CD4-positive, alpha-beta T cell (primary cell): ENCODE measurements at regions not wholly inside any gene's neighbourhood (a gene's known extent, or its start where the extent isn't known, plus 50 kb on each side); places are given as distances from the start of the nearest gene placed in this dataset.
"Not testable (repeated sequence)": the region's sequence is repeated elsewhere in the genome, so short reads cannot be mapped to it uniquely, and the experiment has no call there.

ENCODE experiments used
- ATAC-seq: fragments of 200-7000 bp; cut with Tn5 transposase; one replicate; pipeline ENCODE4 v1.10.0; 2022; ENCODE audit warnings: mild to moderate bottlenecking; ENCODE audit not compliant: poor library complexity
- CTCF ChIA-PET: fragments of 350-600 bp; sonication (Branson Sonifier 250); formaldehyde crosslinking; loops from one replicate; lab custom pipeline; 2021; ENCODE audit warnings: antibody characterized with exemption, inconsistent platforms; lab: Charles Lee
- POLR2A ChIA-PET: fragments of 350-600 bp; sonication (Branson Sonifier 250); formaldehyde crosslinking; loops from one replicate; lab custom pipeline; 2021; ENCODE audit warnings: antibody characterized with exemption, inconsistent platforms; lab: Charles Lee
- DNase-seq, 14 experiments: peaks; one replicate each; pipeline ENCODE4 v3.0.0-alpha.2; 2013 to 2020; ENCODE audit warnings: mixed read lengths in 2 of 14
- H3K27ac ChIP-seq, 2 donors: one replicate each; pipeline versions ENCODE4 v1.5.1 to v1.7.0; 2013; ENCODE audit warnings: low read length in 2 of 2, low read depth in 1 of 2, mild to moderate bottlenecking in 1 of 2
- H3K27me3 ChIP-seq, 2 experiments: 1 replicate in 1 of 2; 2 replicates in 1 of 2; pipeline versions ENCODE4 v1.6.1 to v1.7.0; 2013; ENCODE audit warnings: low read length in 2 of 2, control low read depth in 1 of 2, mild to moderate bottlenecking in 1 of 2, moderate library complexity in 1 of 2; ENCODE audit not compliant: insufficient read depth in 2 of 2, control insufficient read depth in 1 of 2
- H3K36me3 ChIP-seq: one replicate; pipeline ENCODE4 v1.6.1; 2013; ENCODE audit warnings: low read length, control low read depth; ENCODE audit not compliant: insufficient read depth
- H3K4me1 ChIP-seq: one replicate; pipeline ENCODE4 v1.6.1; 2013; ENCODE audit warnings: low read length, control low read depth; ENCODE audit not compliant: insufficient read depth
- H3K4me3 ChIP-seq: one replicate; pipeline ENCODE4 v1.5.1; 2013; ENCODE audit warnings: mild to moderate bottlenecking, low read length, moderate library complexity
- H3K9me3 ChIP-seq, 2 experiments: 1 replicate in 1 of 2; 2 replicates in 1 of 2; pipeline versions ENCODE4 v1.6.1 to v1.7.0; 2013; ENCODE audit warnings: low read length in 2 of 2, mild to moderate bottlenecking in 2 of 2, control low read depth in 1 of 2, moderate library complexity in 1 of 2; ENCODE audit not compliant: control insufficient read depth in 1 of 2, insufficient read depth in 1 of 2
- H3K27ac Mint-ChIP-seq: one replicate; pipeline ENCODE4 v1.8.0; 2020; ENCODE audit warnings: mixed read lengths
- H3K27me3 Mint-ChIP-seq: one replicate; pipeline ENCODE4 v1.8.0; 2021; ENCODE audit warnings: mixed read lengths
- H3K36me3 Mint-ChIP-seq: one replicate; pipeline ENCODE4 v1.8.0; 2021; ENCODE audit warnings: low read depth, mixed read lengths
- H3K4me1 Mint-ChIP-seq: one replicate; pipeline ENCODE4 v1.8.0; 2021; ENCODE audit warnings: low read depth, mixed read lengths
- H3K4me3 Mint-ChIP-seq: one replicate; pipeline ENCODE4 v1.8.0; 2020; ENCODE audit warnings: mild to moderate bottlenecking, mixed read lengths
- H3K9me3 Mint-ChIP-seq: one replicate; pipeline ENCODE4 v1.8.0; 2020; ENCODE audit warnings: mixed read lengths
- intact Hi-C, 2 experiments: fragments of 100-400 bp; cut with DNase I in 1 of 2; cut with micrococcal nuclease in 1 of 2; formaldehyde crosslinking; loops; one replicate each; pipeline versions ENCODE4 v1.15.1 to v1.9.0; 2023 to 2025; cut with DNase I, micrococcal nuclease
- TF ChIP-seq, protein P1 (sequence below): fragments of 200-600 bp; IDR thresholded peaks from one replicate; pipeline ENCODE4 v1.8.0; 2022; ENCODE audit warnings: antibody characterized with exemption, mild to moderate bottlenecking

DNA sequence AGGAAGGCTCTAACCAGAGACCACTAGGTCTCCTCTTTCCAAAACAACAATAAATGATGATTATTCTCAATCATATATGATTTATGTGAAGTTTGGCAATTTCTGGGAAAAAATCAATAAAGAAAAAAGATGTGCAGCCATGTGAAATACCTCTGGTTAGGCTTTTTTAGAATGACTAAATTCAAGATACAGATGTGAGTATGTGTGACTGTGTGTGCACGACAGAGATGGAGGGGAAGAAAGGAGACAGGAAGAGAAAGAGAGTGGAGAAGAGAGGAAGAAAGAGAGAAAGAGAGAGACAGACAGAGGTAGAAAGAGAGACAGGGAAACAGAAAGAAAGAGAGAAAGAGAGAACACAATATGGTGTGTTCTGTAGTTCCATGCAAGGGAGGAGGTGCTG is 558.6 kb upstream of the CDH5 start:
- Histone ChIP-seq H3K4me3 (no peak overlapping the region), H3K36me3 (no peaks in the 10 kb centered on the region), H3K9me3 (no peaks in the 10 kb centered on the region), H3K27ac (no peak overlapping the region), H3K27me3 (no peaks in the 10 kb centered on the region), H3K4me1 (no peaks in the 10 kb centered on the region)
- H3K27me3 Mint-ChIP-seq = peaks cover 5% of the 10 kb centered on the region
- POLR2A ChIA-PET = no interaction called here
- intact Hi-C loops = no loop called here
- no peaks in the 10 kb centered on the region for H3K4me1 Mint-ChIP-seq
- no peak for ATAC-seq
- no peaks in the 10 kb centered on the region for H3K9me3 Mint-ChIP-seq
- H3K36me3 Mint-ChIP-seq = no peaks in the 10 kb centered on the region
- no peak overlapping the region for H3K27ac Mint-ChIP-seq
- TF ChIP-seq, protein P1, sequence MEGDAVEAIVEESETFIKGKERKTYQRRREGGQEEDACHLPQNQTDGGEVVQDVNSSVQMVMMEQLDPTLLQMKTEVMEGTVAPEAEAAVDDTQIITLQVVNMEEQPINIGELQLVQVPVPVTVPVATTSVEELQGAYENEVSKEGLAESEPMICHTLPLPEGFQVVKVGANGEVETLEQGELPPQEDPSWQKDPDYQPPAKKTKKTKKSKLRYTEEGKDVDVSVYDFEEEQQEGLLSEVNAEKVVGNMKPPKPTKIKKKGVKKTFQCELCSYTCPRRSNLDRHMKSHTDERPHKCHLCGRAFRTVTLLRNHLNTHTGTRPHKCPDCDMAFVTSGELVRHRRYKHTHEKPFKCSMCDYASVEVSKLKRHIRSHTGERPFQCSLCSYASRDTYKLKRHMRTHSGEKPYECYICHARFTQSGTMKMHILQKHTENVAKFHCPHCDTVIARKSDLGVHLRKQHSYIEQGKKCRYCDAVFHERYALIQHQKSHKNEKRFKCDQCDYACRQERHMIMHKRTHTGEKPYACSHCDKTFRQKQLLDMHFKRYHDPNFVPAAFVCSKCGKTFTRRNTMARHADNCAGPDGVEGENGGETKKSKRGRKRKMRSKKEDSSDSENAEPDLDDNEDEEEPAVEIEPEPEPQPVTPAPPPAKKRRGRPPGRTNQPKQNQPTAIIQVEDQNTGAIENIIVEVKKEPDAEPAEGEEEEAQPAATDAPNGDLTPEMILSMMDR = no peak
- H3K4me3 Mint-ChIP-seq = no peak overlapping the region
- DNase-seq = no peak
- CTCF ChIA-PET = no interaction called here

DNA sequence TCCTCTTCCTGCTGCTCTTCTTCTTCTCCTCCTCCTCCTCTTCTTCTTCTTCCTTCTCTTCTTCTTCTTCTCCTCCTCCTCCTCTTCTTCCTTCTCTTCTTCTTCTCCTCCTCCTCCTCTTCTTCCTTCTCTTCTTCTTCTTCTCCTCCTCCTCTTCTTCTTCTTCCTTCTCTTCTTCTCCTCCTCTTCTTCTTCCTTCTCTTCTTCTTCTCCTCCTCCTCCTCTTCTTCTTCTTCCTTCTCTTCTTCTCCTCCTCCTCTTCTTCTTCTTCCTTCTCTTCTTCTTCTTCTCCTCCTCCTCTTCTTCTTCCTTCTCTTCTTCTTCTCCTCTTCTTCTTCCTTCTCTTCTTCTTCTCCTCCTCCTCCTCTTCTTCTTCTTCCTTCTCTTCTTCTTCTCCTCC is 560.8 kb upstream of the CDH5 start:
- H3K4me3 ChIP-seq, H3K27ac Mint-ChIP-seq, H3K27me3 Mint-ChIP-seq, H3K9me3 ChIP-seq, CTCF ChIA-PET, H3K27me3 ChIP-seq, H3K36me3 ChIP-seq, POLR2A ChIA-PET, H3K27ac ChIP-seq, H3K4me3 Mint-ChIP-seq, H3K9me3 Mint-ChIP-seq, H3K4me1 Mint-ChIP-seq, H3K4me1 ChIP-seq, intact Hi-C loops, H3K36me3 Mint-ChIP-seq, DNase-seq, ATAC-seq: not testable (repeated sequence)

DNA sequence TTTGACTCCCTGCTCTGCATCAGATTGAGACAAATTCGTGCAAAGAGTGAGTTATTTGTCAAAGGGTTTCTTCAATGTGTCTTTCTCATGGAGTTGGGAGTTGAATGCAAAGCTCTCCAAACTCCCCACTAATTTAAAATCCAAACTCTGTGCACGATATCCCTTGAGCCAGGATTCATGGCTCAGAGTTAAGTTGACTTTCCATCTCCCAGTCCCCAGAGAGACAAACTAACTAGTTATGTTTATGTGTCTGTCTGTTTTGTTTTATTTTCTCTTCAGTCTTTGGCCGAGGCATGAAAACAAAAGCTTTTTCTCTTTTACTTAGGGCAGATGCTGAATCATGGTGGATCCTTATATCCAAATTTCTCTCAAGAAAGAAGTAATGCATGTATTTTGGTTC is 570.0 kb upstream of the CDH5 start:
- H3K9me3 Mint-ChIP-seq = peaks cover 5% of the 10 kb centered on the region
- POLR2A ChIA-PET = no interaction called here
- DNase-seq = no peak
- Histone ChIP-seq H3K36me3 (no peaks in the 10 kb centered on the region), H3K4me3 (no peak overlapping the region), H3K27ac (no peak overlapping the region), H3K4me1 (no peaks in the 10 kb centered on the region), H3K9me3 (no peaks in the 10 kb centered on the region), H3K27me3 (no peaks in the 10 kb centered on the region)
- H3K27ac Mint-ChIP-seq = no peak overlapping the region
- CTCF ChIA-PET = no interaction called here
- no peak for ATAC-seq
- H3K36me3 Mint-ChIP-seq = no peaks in the 10 kb centered on the region
- H3K27me3 Mint-ChIP-seq = no peaks in the 10 kb centered on the region
- intact Hi-C loops = no loop called here
- no peaks in the 10 kb centered on the region for H3K4me1 Mint-ChIP-seq
- TF ChIP-seq, protein P1 = no peak
- H3K4me3 Mint-ChIP-seq = no peak overlapping the region

DNA sequence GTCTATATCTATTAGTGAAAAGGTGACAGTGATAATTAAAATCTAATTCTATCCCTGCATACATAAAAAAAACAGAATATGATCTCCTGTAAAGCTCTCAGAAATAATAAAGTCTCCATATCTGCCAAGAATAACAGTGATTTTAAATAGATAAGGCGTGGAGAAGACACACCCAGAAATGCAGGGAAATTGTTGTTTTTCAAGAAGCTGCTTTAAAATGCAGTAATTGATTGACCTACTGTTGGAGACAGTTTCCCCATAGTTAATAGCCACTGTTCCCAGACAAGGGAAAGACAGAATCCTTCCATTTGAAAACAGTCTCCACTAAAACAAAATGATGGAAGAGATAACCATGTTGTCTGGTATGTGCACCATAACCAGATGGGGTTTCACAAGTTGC is 571.5 kb upstream of the CDH5 start:
- Mint-ChIP-seq H3K27ac (no peak overlapping the region), H3K9me3 (peaks cover 5% of the 10 kb centered on the region), H3K36me3 (no peaks in the 10 kb centered on the region), H3K27me3 (no peaks in the 10 kb centered on the region), H3K4me1 (no peaks in the 10 kb centered on the region), H3K4me3 (no peak overlapping the region)
- POLR2A ChIA-PET = no interaction called here
- Histone ChIP-seq H3K9me3 (no peaks in the 10 kb centered on the region), H3K27me3 (no peaks in the 10 kb centered on the region), H3K36me3 (no peaks in the 10 kb centered on the region), H3K4me1 (no peaks in the 10 kb centered on the region), H3K27ac (no peak overlapping the region), H3K4me3 (no peak overlapping the region)
- no peak for DNase-seq
- TF ChIP-seq, protein P1 = no peak
- intact Hi-C loops = no loop called here
- ATAC-seq = no peak
- CTCF ChIA-PET = interaction anchor here (0.6 kb wide), 1 partner anchor 12 kb away, joined by 3 read pairs; no protein-coding TSS in a partner anchor
